Pons (tissue), 1 donor: ENCODE measurements at regions not wholly inside any gene's neighbourhood (a gene's known extent, or its start where the extent isn't known, plus 50 kb on each side); places are given as distances from the start of the nearest gene placed in this dataset.

Experiments used
- DNase-seq: peaks from one replicate; pipeline ENCODE4 v3.0.0-alpha.2; 2016; ENCODE audit warnings: low spot score

DNA sequence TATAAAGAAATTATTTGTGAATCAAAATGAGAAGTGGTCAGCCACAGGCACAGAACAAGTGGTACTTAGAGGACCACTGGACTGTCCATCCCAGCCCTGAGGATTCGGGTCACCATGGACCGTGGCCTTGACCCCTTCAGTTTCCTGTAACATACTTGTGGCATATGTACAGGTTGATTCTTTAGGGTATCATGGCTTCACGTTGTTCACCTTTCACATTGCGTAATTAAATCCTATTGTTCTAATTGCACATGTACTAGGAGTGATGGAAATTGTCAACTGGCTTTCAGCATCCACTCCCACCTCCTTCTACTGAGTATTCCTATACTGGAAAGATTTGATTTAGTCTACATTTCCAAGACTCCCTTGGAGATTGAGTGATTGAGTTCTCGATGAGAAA is 148.3 kb upstream of the GJB5 start:
- DNase-seq: no peak

- no peak for DNase-seq
Observed at GRCh38 chr1:34610063-34610462, 144.8 kb upstream of the GJB5 start.

GRCh38 chr1:34611571-34611970 is 143.3 kb upstream of the GJB5 start:
- DNase-seq: no peak

DNA sequence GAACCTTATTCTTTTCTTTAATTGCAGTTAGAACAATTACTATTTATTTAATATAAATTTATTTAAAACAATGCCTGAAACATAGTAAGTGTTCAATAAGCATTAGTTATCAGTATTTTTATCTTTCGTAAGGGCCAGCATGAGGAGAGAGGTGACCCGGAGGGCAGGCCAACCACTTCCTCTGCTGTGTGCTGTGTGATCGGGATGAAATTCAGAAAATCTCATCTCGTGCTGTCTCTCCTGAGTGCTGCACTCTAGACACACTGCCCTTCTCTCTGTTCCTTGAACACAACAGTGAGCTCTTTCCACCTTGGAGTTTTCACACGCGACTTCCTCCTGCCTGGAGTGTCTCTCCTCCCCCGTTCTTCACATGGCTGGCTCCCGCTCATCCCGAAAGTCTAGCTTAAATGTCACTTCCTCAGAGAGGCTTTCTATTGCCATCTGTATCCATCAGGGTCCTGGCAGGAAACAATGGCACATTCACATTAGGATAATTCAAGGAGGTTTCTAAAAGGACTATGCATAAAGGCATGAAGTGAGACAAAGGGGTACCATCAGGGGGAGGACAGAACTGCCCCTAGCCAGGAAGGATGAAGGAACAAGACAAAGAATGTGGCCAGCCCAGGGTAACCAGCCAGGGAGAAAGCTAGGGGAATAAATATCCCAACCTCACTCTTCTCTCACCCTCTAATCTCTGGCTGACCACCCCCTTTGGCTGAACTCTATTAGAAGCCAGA is 142.6 kb upstream of the GJB5 start:
- no peak for DNase-seq

DNA sequence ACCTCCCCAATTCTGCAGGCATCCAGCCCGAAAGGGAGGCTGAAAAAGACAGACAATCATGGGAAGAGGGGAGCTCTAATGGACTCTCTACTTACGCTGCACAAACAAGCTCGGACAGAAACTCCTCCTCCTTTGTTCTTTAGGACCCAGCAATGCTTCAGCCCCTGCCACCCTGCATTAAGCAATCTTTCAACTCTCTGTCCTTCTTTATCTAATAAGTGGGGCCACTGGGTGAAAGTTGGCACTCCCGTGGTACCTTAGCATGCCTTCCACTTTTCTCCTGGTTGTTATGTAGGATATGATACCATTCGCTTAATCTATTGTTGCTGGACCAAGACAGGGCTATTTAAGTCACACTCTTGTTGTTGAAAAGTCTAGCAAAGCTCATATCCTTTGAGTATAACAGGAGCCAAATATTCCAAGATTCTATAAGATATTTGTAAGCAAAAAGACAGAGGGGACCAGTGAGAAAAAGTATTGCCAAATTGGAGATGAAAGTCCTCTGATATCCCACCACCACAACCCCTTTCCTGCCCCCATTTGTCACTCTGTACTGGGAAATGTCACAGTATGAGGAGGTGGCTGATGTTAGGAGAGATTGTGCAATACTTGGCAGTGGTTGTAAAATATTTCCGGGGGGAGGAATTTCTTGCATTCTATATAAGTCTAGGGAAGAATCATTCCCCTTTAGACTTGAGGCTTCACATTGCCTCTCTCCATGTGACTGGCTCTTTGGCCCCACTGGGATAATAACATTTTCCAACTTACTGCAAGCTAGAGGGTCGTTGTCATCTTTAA is 137.3 kb upstream of the GJB5 start:
- DNase-seq: no peak

- DNase-seq: no peak
Observed at GRCh38 chr1:34618381-34618780, 136.5 kb upstream of the GJB5 start.

DNA sequence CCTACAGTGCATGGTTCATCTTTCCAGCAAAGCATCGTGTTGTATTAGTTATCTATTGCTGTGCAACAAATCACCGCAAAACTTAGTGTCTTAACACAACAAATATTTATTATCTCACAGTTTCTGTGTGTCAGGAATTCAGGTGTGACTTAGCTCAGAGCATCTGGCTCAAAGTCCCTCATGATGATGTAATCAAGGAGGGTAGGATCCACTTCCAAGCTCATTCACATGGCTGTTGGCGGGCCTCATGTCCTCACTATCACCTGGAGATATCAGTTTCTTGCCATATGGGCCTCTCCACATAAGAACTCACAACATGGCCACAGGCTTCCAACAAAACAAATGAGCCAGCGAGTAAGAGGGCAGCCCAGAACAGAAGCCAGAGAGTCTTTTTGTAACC is 135.6 kb upstream of the GJB5 start:
- DNase-seq: no peak

- DNase-seq: no peak
Observed at GRCh38 chr1:34621916-34622315, 132.9 kb upstream of the GJB5 start.

DNA sequence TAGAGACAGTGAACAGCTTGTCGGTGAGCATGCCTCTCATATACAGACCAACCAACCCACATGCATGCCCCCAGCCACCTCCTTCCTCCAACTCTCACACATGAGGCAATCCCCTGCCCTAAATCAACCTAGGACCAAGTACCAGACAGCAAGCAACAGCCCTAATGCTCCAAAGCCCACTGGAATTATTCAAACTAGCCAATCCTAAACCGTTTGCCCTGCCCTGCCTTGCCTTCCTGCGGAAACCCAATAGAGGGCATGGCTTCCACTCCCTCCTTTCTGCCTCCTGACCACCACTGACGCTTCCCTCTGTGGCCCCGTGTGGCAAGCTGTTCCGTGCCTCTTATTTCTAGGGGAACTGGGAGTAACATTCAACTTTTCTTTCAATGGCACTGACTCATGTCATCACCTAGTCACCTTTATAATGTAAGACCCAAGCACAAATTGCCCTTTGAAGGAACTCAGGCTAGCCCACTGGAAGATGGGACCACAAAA is 129.3 kb upstream of the GJB5 start:
- DNase-seq: no peak

DNA sequence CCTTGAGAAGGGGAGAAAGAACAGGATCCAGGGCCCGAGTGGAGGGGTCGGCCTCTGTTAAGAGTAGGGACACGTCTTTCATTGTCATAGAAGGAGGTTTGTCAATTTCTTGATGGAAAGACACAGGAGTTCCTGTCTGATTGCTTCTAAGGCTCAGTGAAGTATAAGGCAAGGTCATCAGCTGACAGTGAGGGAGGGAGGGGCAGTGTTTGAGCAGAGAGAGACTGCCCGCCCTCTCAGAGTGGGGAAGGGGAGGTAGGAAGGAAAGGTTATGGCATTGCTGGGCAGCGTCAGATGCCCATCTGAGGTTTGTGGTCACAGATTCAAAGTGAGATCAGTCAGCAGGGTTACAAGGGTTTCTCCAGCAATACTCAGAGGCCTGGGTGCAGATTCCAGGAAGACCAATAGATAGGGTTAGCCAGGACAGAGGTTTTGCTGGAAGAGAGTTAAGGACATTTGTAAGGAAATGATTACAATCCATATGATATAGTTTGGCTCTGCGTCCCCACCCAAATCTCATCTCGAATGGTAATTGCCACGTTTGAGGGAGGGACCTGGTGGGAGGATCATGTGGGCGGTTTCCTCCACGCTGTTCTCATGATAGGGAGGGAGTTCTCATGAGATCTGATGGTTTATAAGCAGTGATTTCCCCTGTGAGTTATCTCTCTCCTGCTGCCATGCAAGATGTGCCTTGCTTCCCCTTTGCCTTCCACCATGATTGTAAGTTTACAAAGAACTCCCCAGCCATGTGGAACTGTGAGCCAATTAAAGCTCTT is 127.2 kb upstream of the GJB5 start:
- no peak for DNase-seq

- no peak for DNase-seq
Observed at GRCh38 chr1:34631126-34631525, 123.7 kb upstream of the GJB5 start.

GRCh38 chr1:34639701-34640100 is 115.1 kb upstream of the GJB5 start:
- DNase-seq: no peak

GRCh38 chr1:34640654-34641401 is 114.0 kb upstream of the GJB5 start:
- no peak for DNase-seq

GRCh38 chr1:34642679-34643078 is 112.2 kb upstream of the GJB5 start:
- no peak for DNase-seq

GRCh38 chr1:34645109-34645688 is 109.6 kb upstream of the GJB5 start:
- no peak for DNase-seq

DNA sequence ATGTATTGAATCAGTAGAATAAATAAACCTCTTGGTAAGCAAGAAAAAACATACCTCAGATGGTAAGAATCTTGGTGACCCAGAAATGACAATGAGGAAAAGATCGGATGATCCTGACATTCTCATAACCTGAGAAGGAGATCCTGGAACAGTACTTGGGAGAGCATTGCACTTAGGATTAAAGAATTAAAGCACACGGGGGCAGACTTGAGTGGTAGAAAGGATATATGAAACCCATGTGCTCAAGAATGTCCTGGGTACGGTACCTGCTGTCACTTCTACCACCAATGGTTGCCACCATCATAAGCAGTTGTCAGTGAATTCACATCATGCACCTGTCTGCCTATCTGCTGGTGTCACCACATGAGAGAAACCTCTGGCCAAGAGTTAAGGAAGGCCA is 108.9 kb upstream of the GJB5 start:
- DNase-seq: no peak

GRCh38 chr1:34648501-34648900 is 106.3 kb upstream of the GJB5 start:
- no peak for DNase-seq

- no peak for DNase-seq
Observed at GRCh38 chr1:34650090-34650489, 104.8 kb upstream of the GJB5 start.

DNA sequence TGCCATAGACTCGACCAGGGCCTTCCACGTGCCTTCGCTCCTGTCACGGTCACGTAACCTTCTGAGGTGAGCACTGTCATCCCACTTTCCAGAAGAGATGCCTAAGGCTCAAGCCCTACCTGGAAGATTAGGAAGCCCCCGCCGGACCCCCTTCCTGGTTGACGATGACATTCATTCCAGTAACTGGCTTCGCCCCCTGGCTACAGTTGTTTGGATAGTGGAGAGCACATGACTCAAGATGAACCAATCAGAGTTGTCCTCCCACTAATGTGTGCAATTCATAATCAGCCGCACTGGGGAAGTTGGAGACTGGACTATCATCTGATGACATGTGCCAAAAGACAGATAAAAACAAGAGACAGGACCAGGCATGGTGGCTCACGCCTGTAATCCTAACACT is 104.0 kb upstream of the GJB5 start:
- no peak for DNase-seq

DNA sequence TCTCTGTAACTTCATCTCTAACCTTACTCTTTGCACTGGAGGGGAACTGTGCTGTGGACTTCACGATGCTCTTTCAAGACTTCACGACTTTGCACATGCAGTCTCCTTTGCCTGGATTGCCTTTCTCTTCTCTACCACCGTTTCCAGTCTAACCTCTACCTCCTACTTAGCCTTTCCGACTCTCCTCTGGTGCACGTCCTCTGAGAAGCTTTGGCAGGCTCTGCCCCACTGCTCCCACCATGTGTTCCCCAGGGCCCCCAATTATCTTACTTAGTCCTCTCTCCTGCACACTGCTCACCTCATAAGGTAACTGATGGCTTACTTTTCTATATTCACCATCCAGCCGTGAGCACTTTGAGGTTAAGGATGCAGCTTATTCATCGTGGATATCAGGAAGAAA is 101.7 kb upstream of the GJB5 start:
- DNase-seq: no peak

- no peak for DNase-seq
Observed at GRCh38 chr1:34655206-34655874, 99.5 kb upstream of the GJB5 start.
